HG03378 (cell line): ENCODE measurements at regions not wholly inside any gene's neighbourhood (a gene's known extent, or its start where the extent isn't known, plus 50 kb on each side); places are given as distances from the start of the nearest gene placed in this dataset.
"Not testable (repeated sequence)": the region's sequence is repeated elsewhere in the genome, so short reads cannot be mapped to it uniquely, and the experiment has no call there.

Experiments used
- ATAC-seq: cut with Tn5 transposase; IDR thresholded peaks from one replicate; pipeline ENCODE4 v1.9.1; 2021; ENCODE audit warnings: mild to moderate bottlenecking, moderate library complexity; ENCODE audit not compliant: unreplicated experiment

- no peak for ATAC-seq
These were observed 361.0 kb downstream of the ETV1 start for GRCh38 chr7:13628239-13629001.

GRCh38 chr7:13631207-13632049 lies 358.0 kb downstream of the ETV1 start:
- not testable (repeated sequence) for ATAC-seq

GRCh38 chr7:13633857-13634256 lies 355.6 kb downstream of the ETV1 start:
- no peak for ATAC-seq

GRCh38 chr7:13639396-13639795 lies 350.1 kb downstream of the ETV1 start:
- ATAC-seq: no peak

- no peak for ATAC-seq
These were observed 347.8 kb downstream of the ETV1 start for GRCh38 chr7:13641714-13642113.

- ATAC-seq: no peak
These were observed 338.3 kb downstream of the ETV1 start for GRCh38 chr7:13651167-13651566.

GRCh38 chr7:13656330-13656729 lies 333.1 kb downstream of the ETV1 start:
- ATAC-seq: no peak

GRCh38 chr7:13673290-13673689 lies 316.2 kb downstream of the ETV1 start:
- ATAC-seq: no peak

- ATAC-seq: no peak
These were observed 306.8 kb downstream of the ETV1 start for GRCh38 chr7:13682626-13683025.

- no peak for ATAC-seq
These were observed 302.0 kb downstream of the ETV1 start for GRCh38 chr7:13687500-13687899.

- no peak for ATAC-seq
These were observed 296.9 kb downstream of the ETV1 start for GRCh38 chr7:13692548-13692947.

GRCh38 chr7:13702251-13702650 lies 287.2 kb downstream of the ETV1 start:
- ATAC-seq: no peak

GRCh38 chr7:13708670-13709069 lies 280.8 kb downstream of the ETV1 start:
- ATAC-seq: no peak

GRCh38 chr7:13713092-13713491 lies 276.4 kb downstream of the ETV1 start:
- ATAC-seq: no peak

GRCh38 chr7:13715534-13715933 lies 273.9 kb downstream of the ETV1 start:
- ATAC-seq: no peak

GRCh38 chr7:13717031-13717430 lies 272.4 kb downstream of the ETV1 start:
- ATAC-seq: no peak

GRCh38 chr7:13724191-13724976 lies 265.1 kb downstream of the ETV1 start:
- ATAC-seq: no peak

GRCh38 chr7:13724977-13725566 lies 264.4 kb downstream of the ETV1 start:
- ATAC-seq: no peak

- no peak for ATAC-seq
These were observed 263.9 kb downstream of the ETV1 start for GRCh38 chr7:13725591-13725990.

- no peak for ATAC-seq
These were observed 262.2 kb downstream of the ETV1 start for GRCh38 chr7:13727279-13727678.

GRCh38 chr7:13727751-13728150 lies 261.7 kb downstream of the ETV1 start:
- no peak for ATAC-seq
